ENCODE measurements at regions not wholly inside any gene's neighbourhood (a gene's known extent, or its start where the extent isn't known, plus 50 kb on each side); places are given as distances from the start of the nearest gene placed in this dataset.

DNA sequence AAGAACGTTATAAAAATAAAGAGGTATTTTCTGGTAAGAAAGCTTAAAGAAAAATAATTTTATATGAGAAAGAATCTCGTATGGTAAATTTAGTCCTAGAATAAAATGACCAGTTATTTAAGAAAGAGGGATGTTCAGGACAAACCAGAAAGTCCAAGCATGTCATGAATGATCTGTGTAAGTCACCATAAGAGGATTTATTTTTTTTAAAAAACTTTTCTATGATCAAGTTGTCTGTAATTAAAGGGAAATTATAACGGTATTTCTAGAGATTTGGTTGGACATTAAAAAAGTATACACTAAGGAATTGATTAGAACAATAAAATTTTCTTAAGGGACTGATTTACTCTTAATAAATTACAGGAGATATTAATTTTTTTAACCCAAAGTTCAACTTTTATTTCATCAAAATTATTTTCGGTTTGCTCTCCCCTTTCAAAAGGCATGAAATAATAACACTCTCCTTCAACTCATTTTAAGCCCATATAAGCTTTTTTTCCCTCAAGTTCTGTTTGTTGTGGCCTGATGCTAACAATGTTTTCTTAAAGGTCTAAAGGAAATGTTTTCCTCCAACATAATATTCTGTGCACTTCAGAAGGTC lies 49.9 kb upstream of the CPSF6 start:
- no peak for DNase-seq
- no peak overlapping the region for H3K27ac Mint-ChIP-seq
- Histone ChIP-seq H3K14ac (ENCODE audit: insufficient read depth, low read length) (no peak overlapping the region), H3K4me1 (ENCODE audit: insufficient read depth, low read length) (no peaks in the 10 kb centered on the region), H2BK20ac (ENCODE audit: low read depth, low read length, poor library complexity, severe bottlenecking) (no peak overlapping the region), H3K9me3 (ENCODE audit: control insufficient read depth, low read depth, low read length) (peaks cover 13% of the 10 kb centered on the region), H3K79me2 (ENCODE audit: insufficient read depth, low read length) (no peaks in the 10 kb centered on the region), H3K18ac (ENCODE audit: insufficient read length, low read depth, low read length) (no peak overlapping the region), H3K23me2 (ENCODE audit: insufficient read length, low read depth, low read length, poor library complexity, severe bottlenecking) (no peaks in the 10 kb centered on the region), H3K9ac (ENCODE audit: extremely low read depth, insufficient read length, low read length) (no peak overlapping the region), H2BK5ac (ENCODE audit: insufficient read length, low read length) (no peak overlapping the region), H3T11ph (ENCODE audit: low read length) (no peak overlapping the region), H3K56ac (ENCODE audit: insufficient read length, low read depth, low read length) (no peak overlapping the region), H3K23ac (ENCODE audit: insufficient read length, low read depth, low read length) (no peak overlapping the region), H2BK120ac (ENCODE audit: low read depth, low read length, poor library complexity, severe bottlenecking) (no peak overlapping the region), H4K8ac (replicated peaks; ENCODE audit: insufficient read length, low read depth, low read length) (no peak overlapping the region), H2BK15ac (ENCODE audit: low read depth, low read length) (no peak overlapping the region), H4K91ac (ENCODE audit: insufficient read length, low read depth, low read length) (no peak overlapping the region), H3K79me1 (ENCODE audit: insufficient read depth, low read depth, low read length, poor library complexity, severe bottlenecking) (no peaks in the 10 kb centered on the region), H2AFZ (ENCODE audit: low read length) (no peak overlapping the region), H3K4me2 (ENCODE audit: insufficient read depth, insufficient read length, low read length) (no peak overlapping the region), H3K27me3 (ENCODE audit: insufficient read depth, low read length) (no peaks in the 10 kb centered on the region), H4K5ac (ENCODE audit: insufficient read length, low read depth, low read length) (no peak overlapping the region), H4K20me1 (ENCODE audit: control insufficient read depth, insufficient read depth, insufficient read length) (no peaks in the 10 kb centered on the region), H2AK5ac (ENCODE audit: insufficient read length, low read length) (no peak overlapping the region), H3K4ac (ENCODE audit: low read depth, low read length) (no peak overlapping the region), H3K27ac (ENCODE audit: insufficient read length, low read depth, low read length) (no peak overlapping the region), H2BK12ac (ENCODE audit: insufficient read length, low read depth, low read length) (no peak overlapping the region)
- no peak overlapping the region for H3K4me3 Mint-ChIP-seq
- peaks cover 0 to 25% (median 18%) of the 10 kb centered on the region in 3 experiments; a peak in 6 of 7 replicates for H3K36me3 Mint-ChIP-seq (ENCODE audit: insufficient read depth in 1 of 3, low read depth in 3 of 3)
- peaks cover 49 to 53% of the 10 kb centered on the region in 2 experiments for H3K9me3 Mint-ChIP-seq
- no peaks in the 10 kb centered on the region; the same call in 1 of the 2 replicates for H3K27me3 Mint-ChIP-seq (ENCODE audit: low read depth)
- TF ChIP-seq, protein P1, sequence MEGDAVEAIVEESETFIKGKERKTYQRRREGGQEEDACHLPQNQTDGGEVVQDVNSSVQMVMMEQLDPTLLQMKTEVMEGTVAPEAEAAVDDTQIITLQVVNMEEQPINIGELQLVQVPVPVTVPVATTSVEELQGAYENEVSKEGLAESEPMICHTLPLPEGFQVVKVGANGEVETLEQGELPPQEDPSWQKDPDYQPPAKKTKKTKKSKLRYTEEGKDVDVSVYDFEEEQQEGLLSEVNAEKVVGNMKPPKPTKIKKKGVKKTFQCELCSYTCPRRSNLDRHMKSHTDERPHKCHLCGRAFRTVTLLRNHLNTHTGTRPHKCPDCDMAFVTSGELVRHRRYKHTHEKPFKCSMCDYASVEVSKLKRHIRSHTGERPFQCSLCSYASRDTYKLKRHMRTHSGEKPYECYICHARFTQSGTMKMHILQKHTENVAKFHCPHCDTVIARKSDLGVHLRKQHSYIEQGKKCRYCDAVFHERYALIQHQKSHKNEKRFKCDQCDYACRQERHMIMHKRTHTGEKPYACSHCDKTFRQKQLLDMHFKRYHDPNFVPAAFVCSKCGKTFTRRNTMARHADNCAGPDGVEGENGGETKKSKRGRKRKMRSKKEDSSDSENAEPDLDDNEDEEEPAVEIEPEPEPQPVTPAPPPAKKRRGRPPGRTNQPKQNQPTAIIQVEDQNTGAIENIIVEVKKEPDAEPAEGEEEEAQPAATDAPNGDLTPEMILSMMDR (conservative IDR thresholded peaks at IDR 0.05) = no peak
- WGBS (ENCODE audit: extremely low coverage, insufficient read length, low lambda C conversion rate) = 100% methylated on average over 1 of the region's 4 CpGs
- H3K4me1 Mint-ChIP-seq = no peaks in the 10 kb centered on the region
